Keratinocyte (primary cell): ENCODE measurements at regions not wholly inside any gene's neighbourhood (a gene's known extent, or its start where the extent isn't known, plus 50 kb on each side); places are given as distances from the start of the nearest gene placed in this dataset.
A peak's percentile ranks its signal among the peaks of the same experiment; 100 is the strongest.

Source experiments
- DNase-seq: peaks from one replicate; pipeline ENCODE4 v3.0.0-alpha.2; 2011; ENCODE audit warnings: low read depth, missing footprints, low spot score
- FAIRE-seq: peaks from 2 replicates; lab custom pipeline; 2011; peaks lifted over from hg19 to GRCh38; lab: Jason Lieb, UNC
- H2AFZ ChIP-seq: 2 replicates; pipeline ENCODE4 v1.6.0; 2012; ENCODE audit warnings: low read length, control low read depth, inconsistent platforms; ENCODE audit not compliant: control insufficient read depth
- H3K27ac ChIP-seq: 2 replicates; pipeline ENCODE4 v1.5.1; 2011; ENCODE audit warnings: low read length; ENCODE audit not compliant: control insufficient read depth, insufficient read depth
- H3K27me3 ChIP-seq: 3 replicates; pipeline ENCODE4 v1.6.0; 2011; ENCODE audit warnings: low read length; ENCODE audit not compliant: control insufficient read depth, insufficient read depth; ENCODE audit errors: extremely low read depth
- H3K36me3 ChIP-seq, 2 experiments: 2 replicates in 1 of 2; 3 replicates in 1 of 2; pipeline ENCODE4 v1.5.1; 2011; ENCODE audit warnings: low read length in 2 of 2, mild to moderate bottlenecking in 1 of 2; ENCODE audit not compliant: control insufficient read depth in 2 of 2, insufficient read depth in 2 of 2; ENCODE audit errors: extremely low read depth in 1 of 2
- H3K4me1 ChIP-seq: 3 replicates; pipeline ENCODE4 v1.5.1; 2011; ENCODE audit warnings: low read length; ENCODE audit not compliant: control insufficient read depth, insufficient read depth; ENCODE audit errors: extremely low read depth
- H3K4me2 ChIP-seq: 3 replicates; pipeline ENCODE4 v1.6.0; 2011; ENCODE audit warnings: low read depth, low read length; ENCODE audit not compliant: control insufficient read depth, insufficient read depth; ENCODE audit errors: extremely low read depth
- H3K4me3 ChIP-seq, 3 experiments: fragments of 200-600 bp in 1 of 3; sonication (generic) in 1 of 3; 2 replicates in 2 of 3; 3 replicates in 1 of 3; pipeline ENCODE4 v1.5.1; 2011 to 2016; ENCODE audit warnings: low read length in 3 of 3, mild to moderate bottlenecking in 3 of 3, control low read depth in 2 of 3, inconsistent platforms in 1 of 3, low read depth in 1 of 3, mixed read lengths in 1 of 3, mixed run types in 1 of 3, moderate library complexity in 1 of 3; ENCODE audit not compliant: control insufficient read depth in 2 of 3, insufficient read depth in 2 of 3; ENCODE audit errors: extremely low read depth in 1 of 3
- H3K79me2 ChIP-seq: 2 replicates; pipeline ENCODE4 v1.6.0; 2012; ENCODE audit warnings: low read length; ENCODE audit not compliant: control insufficient read depth, insufficient read depth
- H3K9ac ChIP-seq: 3 replicates; pipeline ENCODE4 v1.6.0; 2011; ENCODE audit warnings: low read length; ENCODE audit not compliant: control insufficient read depth, insufficient read depth; ENCODE audit errors: extremely low read depth
- H3K9me1 ChIP-seq: 3 replicates; pipeline ENCODE4 v1.6.0; 2011; ENCODE audit warnings: low read length; ENCODE audit not compliant: control insufficient read depth, insufficient read depth; ENCODE audit errors: extremely low read depth
- H3K9me3 ChIP-seq: 2 replicates; pipeline ENCODE4 v1.5.1; 2012; ENCODE audit warnings: low read depth, low read length; ENCODE audit not compliant: control insufficient read depth
- H4K20me1 ChIP-seq: 3 replicates; pipeline ENCODE4 v1.6.0; 2011; ENCODE audit warnings: low read length; ENCODE audit not compliant: control insufficient read depth, insufficient read depth; ENCODE audit errors: extremely low read depth
- CTCF ChIP-seq, 3 experiments: IDR thresholded peaks in 1 of 3; conservative IDR thresholded peaks in 1 of 3; optimal IDR thresholded peaks in 1 of 3; 2 replicates in 2 of 3; 3 replicates in 1 of 3; pipeline versions ENCODE3 to v1.5.1; 2011; ENCODE audit warnings: low read length in 3 of 3, mild to moderate bottlenecking in 3 of 3, moderate library complexity in 2 of 3, control low read depth in 1 of 3, inconsistent platforms in 1 of 3; ENCODE audit not compliant: insufficient read depth in 2 of 3; ENCODE audit errors: extremely low read depth in 1 of 3
- EZH2 ChIP-seq: IDR thresholded peaks from one replicate; pipeline ENCODE4 v1.6.1; 2012; ENCODE audit warnings: inconsistent platforms, mild to moderate bottlenecking, low read length, moderate library complexity
- dilution Hi-C: fragments of 300-500 bp; cut with MboI; formaldehyde crosslinking; loops from one replicate; pipeline ENCODE4 v1.7.0; 2020; ENCODE audit warnings: low sequenced_read_pairs; ENCODE audit not compliant: extremely low pct_ligation_motif_present

DNA sequence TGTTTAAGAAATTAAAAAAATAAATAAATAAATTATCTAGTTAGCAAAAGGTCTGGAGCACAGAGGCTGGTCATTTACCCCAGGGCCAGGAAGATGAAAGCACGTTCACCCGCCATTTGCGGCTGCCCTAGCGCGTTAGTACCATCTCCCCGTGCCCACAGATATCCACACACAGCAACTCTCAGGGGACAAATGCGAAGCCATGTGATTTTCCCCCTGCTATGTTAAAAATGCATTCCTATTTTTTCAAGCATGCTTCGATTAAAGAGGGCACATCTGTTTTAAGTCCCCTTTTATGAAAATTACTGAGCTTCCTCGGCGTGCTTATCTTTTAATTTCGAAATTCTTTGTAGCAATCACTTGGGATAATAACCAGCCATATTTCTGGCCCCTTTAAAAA, 56.9 kb upstream of the PIWIL1 start:
- H3K27me3 ChIP-seq: no peaks in the 10 kb centered on the region
- H2AFZ ChIP-seq: peak overlapping the region; percentile 78
- no peaks in the 10 kb centered on the region for H3K36me3 ChIP-seq
- peak overlapping the region; percentile 28 for H3K9ac ChIP-seq
- no peak for TF ChIP-seq EZH2
- no peak for TF ChIP-seq CTCF (optimal IDR thresholded peaks at IDR 0.05 in 1 of 3, IDR thresholded peaks at IDR 0.05 in 1 of 3, conservative IDR thresholded peaks at IDR 0.05 in 1 of 3; ENCODE audit: extremely low read depth in 1 of 3, insufficient read depth in 2 of 3, low read length in 3 of 3)
- dilution Hi-C loops: no loop called here
- no peaks in the 10 kb centered on the region for H4K20me1 ChIP-seq
- H3K9me1 ChIP-seq: no peaks in the 10 kb centered on the region
- H3K27ac ChIP-seq: no peak overlapping the region
- H3K4me3 ChIP-seq: no peak overlapping the region
- DNase-seq (no peak), FAIRE-seq (no peak)
- peaks cover 4% of the 10 kb centered on the region for H3K9me3 ChIP-seq
- peak overlapping the region; percentile 82 for H3K4me2 ChIP-seq
- H3K4me1 ChIP-seq: peaks cover 10% of the 10 kb centered on the region
- H3K79me2 ChIP-seq: no peaks in the 10 kb centered on the region

DNA sequence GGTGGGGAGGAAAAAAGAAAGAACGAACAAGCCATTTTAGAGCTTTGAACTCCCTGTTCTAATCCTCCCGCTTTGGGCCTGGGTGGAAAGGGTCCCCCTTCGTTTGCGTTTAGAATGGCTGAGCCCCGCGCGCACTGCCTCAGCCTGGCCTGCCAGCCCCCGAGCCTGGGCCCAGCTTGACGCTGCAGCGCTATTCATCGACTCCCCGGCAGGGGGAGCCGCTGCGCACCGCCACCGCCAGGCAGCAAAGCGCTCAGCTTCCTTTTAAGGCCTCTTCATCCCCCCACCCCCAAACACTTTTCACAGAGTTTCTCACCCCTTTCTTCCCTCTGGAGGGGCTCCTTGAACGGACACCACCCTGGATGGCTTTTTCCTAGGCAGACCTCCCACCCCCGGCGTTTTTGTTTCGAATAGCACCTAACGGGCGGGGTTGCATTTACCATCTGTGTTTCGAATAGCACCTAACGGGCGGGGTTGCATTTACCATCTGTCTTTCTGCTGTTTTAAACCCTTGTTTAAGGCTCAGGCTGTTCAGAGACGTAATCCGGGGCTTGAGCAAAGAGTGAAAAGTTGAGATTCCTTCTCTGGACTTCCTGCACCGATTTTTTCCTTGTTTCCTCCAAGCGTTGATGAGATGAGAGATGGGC, 56.4 kb upstream of the PIWIL1 start:
- peak; percentile 81 to 98 (median 88) for TF ChIP-seq CTCF (optimal IDR thresholded peaks at IDR 0.05 in 1 of 3, IDR thresholded peaks at IDR 0.05 in 1 of 3, conservative IDR thresholded peaks at IDR 0.05 in 1 of 3; ENCODE audit: extremely low read depth in 1 of 3, insufficient read depth in 2 of 3, low read length in 3 of 3)
- no peak for TF ChIP-seq EZH2
- no peaks in the 10 kb centered on the region for H3K36me3 ChIP-seq
- H3K79me2 ChIP-seq: no peaks in the 10 kb centered on the region
- no peak overlapping the region for H3K27ac ChIP-seq
- no peaks in the 10 kb centered on the region for H3K9me1 ChIP-seq
- H3K4me3 ChIP-seq: peak overlapping the region; percentile 29 to 62 (median 57)
- peak overlapping the region; percentile 88 for H2AFZ ChIP-seq
- peaks cover 4% of the 10 kb centered on the region for H3K9me3 ChIP-seq
- peak overlapping the region; percentile 82 for H3K4me2 ChIP-seq
- peaks cover 10% of the 10 kb centered on the region for H3K4me1 ChIP-seq
- DNase-seq (no peak), FAIRE-seq (peak; percentile 56)
- dilution Hi-C loops: no loop called here
- H3K9ac ChIP-seq: peak overlapping the region; percentile 28
- H4K20me1 ChIP-seq: no peaks in the 10 kb centered on the region
- no peaks in the 10 kb centered on the region for H3K27me3 ChIP-seq
